Keratinocyte (primary cell): ENCODE measurements at regions not wholly inside any gene's neighbourhood (a gene's known extent, or its start where the extent isn't known, plus 50 kb on each side); places are given as distances from the start of the nearest gene placed in this dataset.

Experiments
- CTCF ChIP-seq, 3 experiments: IDR thresholded peaks in 1 of 3; conservative IDR thresholded peaks in 1 of 3; optimal IDR thresholded peaks in 1 of 3; 2 replicates in 2 of 3; 3 replicates in 1 of 3; pipeline versions ENCODE3 to v1.5.1; 2011; ENCODE audit warnings: low read length in 3 of 3, mild to moderate bottlenecking in 3 of 3, moderate library complexity in 2 of 3, control low read depth in 1 of 3, inconsistent platforms in 1 of 3; ENCODE audit not compliant: insufficient read depth in 2 of 3; ENCODE audit errors: extremely low read depth in 1 of 3
- EZH2 ChIP-seq: IDR thresholded peaks from one replicate; pipeline ENCODE4 v1.6.1; 2012; ENCODE audit warnings: inconsistent platforms, mild to moderate bottlenecking, low read length, moderate library complexity

- TF ChIP-seq CTCF (optimal IDR thresholded peaks at IDR 0.05 in 1 of 3, IDR thresholded peaks at IDR 0.05 in 1 of 3, conservative IDR thresholded peaks at IDR 0.05 in 1 of 3; ENCODE audit: extremely low read depth in 1 of 3, insufficient read depth in 2 of 3, low read length in 3 of 3) = no peak
- no peak for TF ChIP-seq EZH2
Observed at GRCh38 chr11:45580399-45580798, 85.0 kb downstream of the CHST1 start.
